NAMALWA (cell line): ENCODE measurements at regions not wholly inside any gene's neighbourhood (a gene's known extent, or its start where the extent isn't known, plus 50 kb on each side); places are given as distances from the start of the nearest gene placed in this dataset.
A peak's percentile ranks its signal among the peaks of the same experiment; 100 is the strongest.

Source experiments
- DNase-seq: peaks from one replicate; pipeline ENCODE4 v3.0.0-alpha.2; 2015; ENCODE audit warnings: low spot score

DNA sequence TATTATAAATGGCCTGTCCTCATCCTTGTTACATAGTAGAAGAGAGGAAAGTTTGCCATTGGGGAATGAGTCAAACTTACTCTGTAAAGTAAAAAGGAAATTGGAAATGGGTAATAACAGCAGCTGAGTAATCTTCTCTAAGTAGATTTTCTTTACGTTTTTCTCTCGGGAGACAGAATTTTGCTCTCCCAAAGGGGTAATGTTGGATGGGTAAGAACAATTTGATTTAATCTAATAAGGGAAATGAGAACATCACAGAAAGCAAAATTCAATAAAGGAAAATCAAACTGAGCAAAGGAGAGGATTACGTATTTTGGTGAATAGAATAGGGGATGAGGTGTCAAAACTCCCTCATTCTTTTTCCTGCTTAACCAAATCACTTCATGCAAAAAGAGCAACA, 283.1 kb upstream of the FOXG1 start:
- DNase-seq: no peak

DNA sequence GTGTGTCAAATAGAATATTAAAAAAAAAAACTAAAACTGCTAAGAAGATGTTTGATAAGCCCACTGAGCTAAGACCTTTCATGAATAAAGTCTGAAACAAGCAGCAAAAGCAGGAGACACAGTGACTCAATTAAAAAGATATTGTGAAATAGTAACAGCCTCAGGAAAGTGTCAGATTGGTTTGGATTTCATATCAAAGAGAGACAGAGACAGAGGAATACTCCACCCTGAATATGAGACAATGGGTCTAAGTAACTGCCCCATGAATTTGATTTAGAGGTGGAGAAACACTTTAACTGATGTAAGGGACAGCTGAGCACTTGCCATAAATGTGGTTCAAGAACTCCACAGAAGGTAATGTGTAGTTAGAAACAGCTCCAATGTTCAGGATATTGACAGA, 277.9 kb upstream of the FOXG1 start:
- DNase-seq: no peak

DNA sequence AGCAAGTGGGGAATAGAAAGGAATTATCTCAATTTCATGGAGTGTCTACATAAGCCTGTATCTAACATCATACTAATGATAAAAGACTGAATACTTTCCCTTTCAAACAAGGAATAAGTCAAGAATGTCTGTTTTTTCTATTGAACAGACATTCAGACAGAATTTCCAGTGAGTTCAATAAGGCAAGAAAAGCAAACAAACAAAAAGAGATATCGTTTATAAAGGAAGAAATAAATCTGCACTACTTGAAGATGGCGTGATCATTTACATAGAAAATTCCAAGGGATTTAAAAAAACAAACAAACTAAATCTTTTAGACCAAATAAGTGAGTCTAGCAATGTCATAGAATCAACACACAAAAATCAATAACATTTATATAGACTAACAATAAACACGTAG, 273.1 kb upstream of the FOXG1 start:
- DNase-seq: no peak

DNA sequence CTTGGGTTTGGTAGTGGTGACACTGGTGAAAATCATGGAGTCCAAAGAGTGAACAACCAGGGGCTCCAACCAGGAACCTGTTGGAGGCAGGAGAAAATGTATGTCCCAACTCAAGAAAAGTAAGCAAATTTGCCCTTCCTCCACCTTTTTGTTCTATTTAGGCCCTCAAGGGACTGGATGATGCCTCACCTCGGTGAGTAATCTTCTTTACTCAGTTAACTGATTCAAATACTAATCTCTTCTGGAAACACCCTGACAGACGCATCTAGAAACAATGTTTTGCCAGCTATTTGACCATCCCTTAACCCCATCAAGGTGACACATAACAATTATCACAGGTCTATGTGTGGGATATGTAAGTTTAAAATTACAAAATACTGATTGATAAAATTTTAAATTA, 272.4 kb upstream of the FOXG1 start:
- DNase-seq: no peak

DNA sequence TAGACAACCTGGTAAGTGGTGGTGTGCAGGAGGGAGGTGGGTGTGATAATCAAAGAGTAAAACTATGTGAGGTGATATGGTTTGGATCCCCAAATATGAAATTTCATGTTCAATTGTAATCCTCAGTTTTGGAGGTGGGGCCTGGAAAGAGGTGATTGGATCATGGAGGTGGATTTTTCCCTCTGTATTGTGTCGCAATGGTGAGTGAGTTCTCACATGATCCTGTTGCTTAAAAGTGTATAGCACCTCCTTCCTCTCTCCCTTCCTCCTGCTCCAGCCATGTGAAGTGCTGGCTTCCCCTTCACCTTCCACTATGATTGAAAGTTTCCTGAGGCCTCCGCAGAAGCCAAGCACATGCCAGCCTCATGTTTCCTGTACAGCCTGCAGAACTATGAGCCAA, 270.2 kb upstream of the FOXG1 start:
- DNase-seq: no peak

DNA sequence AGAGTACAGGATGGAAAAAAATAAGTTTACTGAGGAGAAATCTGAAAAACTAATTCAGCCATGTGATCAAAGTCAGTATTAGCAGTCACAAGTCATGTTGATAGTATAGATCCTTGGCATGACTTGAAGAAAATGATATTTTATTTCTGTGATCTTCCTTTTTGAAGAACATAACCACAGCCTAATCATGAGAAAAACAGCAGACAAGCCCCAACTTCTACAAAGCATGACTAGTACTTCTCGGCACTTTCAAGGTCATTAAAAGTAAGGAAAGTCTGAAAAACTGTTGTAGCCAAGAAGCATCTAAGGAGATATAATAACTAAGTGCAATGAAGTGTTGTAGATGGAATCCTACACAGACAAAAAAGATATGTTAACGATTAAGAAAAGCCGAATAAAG, 264.1 kb upstream of the FOXG1 start:
- DNase-seq: no peak

DNA sequence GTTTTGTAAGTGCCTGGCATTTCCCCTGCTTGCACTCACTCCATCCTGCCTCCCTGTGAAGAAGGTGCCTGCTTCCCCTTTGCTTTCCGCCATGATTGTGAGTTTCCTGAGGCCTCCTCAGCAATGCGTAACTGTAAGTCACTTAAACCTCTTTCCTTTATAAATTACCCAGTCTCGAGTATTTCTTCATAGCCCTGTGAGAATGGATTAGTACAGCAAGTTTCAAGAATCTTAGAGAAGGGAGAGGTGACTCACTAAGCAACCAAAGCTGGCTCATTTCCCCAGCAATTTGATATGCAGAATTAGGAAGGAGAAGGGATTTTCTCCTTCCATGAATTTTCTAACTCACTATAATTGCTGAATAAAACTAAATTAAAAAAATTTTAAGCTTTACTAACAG, 251.0 kb upstream of the FOXG1 start:
- no peak for DNase-seq

DNA sequence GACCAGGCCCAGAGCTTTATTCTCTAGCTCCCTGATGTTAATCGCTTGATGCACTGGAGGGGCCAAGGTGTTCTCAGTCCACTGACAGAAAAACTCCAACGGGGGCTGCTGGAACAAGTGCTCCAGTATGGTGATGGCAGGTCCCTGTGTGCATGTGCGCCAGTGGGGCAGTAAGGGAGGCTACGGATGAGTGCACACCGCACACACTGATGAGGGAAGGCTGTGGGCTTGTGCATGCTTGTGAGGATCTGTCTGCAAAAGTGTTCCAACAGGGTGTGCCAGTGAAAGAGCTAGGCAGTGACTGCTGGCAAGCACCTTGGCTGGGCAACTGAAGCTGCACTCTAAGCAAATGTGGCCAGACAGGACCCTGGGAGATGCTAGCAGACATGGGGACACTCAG, 229.7 kb upstream of the FOXG1 start:
- no peak for DNase-seq

DNA sequence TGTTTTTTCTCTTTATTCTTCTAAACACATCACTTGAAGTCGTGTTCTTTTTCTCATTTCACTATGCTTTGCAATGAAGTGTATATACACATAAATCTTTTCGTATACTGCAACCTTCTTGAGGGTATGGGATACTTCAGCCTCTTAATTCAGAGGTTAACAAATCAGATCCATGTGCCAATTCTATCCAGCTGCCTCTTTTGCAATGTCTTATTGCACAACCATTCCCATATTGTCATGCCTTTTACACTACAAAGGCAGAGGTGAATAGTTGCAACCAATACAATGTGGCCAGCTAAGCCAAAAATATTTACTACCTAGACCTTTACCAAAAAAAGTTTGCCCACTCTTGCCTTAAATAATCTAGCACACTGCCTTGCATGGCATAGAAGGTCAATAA, 224.5 kb upstream of the FOXG1 start:
- DNase-seq: no peak

DNA sequence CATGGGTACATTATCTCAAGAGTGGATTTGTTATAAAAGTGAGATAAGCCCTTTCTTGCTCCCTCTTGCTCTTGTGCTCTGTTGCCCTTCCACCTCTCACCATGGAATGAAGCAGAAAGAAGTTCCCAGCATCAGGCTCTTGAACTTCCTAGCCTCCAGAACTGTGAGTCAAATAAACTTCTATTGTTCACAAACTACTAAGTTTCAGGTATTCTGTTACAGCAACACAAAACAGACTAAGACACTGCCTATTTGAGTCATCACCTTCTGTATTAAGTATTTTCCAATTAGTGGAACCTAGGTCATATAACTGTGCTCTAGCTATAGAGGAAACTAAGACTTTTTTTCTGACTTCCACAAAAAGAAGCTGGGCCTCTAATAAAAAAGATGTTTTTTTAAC, 201.2 kb upstream of the FOXG1 start:
- no peak for DNase-seq

DNA sequence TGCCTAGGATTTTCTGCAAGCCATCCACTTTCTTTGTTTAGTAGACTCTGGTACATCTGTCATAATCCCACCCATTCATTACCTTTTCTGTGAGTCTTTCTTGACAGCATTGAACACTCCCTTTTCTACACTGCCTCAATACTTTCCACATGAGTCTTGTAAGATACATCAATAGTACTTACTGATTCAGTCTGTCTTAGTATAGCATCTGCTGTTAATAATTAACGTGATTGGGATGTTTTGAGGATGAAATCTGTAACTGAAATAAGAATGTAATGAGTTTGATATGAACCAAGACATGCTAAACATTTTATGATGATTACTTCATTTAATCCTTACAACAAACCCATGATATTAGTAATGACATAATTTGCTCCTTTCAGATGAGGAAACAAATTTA, 196.2 kb upstream of the FOXG1 start:
- DNase-seq: no peak

DNA sequence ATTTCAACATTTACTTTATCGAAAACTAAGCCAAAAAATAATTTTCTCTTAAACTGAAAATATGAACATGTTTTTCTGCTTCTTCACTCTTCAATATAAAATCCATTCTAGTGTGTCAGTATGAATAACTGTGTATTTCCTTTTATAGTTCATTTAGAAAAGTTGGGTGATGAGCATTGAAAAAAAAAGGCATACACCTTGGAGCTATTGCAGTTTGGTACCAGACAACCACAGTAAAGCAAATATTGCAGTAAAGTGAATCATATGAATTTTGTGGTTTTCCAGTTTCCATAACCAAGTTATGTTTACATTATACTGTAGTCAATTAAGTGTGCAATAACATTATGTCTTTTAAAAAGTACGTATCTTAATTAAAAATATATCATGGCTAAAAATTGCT, 195.0 kb upstream of the FOXG1 start:
- DNase-seq: no peak

DNA sequence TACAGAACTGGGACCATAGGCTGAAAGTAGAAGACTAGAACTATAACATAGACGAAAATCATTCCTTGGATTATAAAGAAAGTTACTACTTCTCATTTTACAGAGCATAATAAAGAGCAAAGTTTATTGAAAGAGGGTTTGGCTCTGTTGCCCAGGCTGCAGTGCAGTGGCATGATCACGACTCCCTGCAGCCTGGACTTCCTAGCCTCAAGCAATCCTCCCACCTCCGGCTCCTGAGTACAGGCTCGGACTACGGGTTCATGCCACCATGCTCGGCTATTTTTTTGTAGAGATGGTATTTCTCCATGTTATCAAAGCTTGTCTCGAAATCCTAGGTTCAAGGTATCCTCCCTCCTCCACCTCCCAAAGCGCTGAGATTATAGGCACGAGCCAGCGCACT, 190.1 kb upstream of the FOXG1 start:
- DNase-seq: no peak

DNA sequence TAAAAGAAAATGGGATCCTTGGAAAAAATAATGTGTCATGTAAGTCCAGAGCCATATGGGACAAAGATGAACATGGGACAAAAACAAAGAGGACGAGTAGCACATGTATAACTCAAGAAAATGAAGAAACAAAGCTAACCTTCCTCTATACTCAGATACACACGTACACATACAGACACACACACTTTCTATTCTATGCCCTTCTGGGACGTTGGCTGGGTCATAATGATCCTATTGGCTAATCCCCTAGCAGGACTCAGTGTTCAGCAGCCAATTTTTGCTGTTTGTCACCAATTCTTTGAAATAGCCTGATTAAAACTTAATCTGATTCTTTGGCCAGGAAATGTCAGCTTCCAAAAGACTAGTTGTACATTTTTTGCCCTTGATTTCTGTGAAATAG, 189.4 kb upstream of the FOXG1 start:
- DNase-seq: no peak

DNA sequence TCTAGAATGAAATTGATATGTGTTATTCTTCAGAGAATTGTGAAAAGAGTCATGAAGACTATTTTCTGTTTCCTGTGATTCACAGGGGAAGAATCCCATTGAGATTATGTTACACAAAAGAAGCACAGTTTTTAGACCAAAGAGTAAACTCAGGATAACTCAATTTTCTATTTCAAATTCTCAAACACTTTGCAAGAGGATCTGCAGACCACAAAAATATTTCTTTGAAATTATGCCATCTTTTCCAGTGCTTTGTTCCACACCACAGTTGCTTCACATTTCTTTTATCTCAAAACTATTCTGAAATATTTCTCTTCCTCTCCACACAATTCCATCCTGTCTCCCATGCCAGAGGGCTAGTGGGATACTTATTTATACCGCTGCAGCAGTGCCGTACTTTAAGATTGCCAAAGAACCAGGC, 188.9 kb upstream of the FOXG1 start:
- DNase-seq: no peak

DNA sequence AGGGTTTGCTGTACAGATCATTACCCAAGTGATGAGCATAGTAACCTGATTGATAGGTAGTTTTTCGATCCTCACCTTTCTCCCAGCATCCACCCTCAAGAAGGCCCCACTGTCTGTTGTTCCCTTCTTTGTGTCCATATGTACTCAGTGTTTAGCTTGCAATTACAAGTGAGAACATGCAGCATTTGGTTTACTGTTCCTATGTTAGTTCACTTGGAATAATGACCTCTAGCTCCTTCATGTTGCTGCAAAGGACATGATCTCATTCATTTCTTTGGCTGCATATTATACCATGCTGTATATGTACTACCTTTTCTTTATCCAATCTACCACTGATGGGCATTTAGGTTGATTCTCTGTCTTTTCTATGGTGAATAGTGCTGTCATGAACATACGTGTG, 181.6 kb upstream of the FOXG1 start:
- DNase-seq: no peak

DNA sequence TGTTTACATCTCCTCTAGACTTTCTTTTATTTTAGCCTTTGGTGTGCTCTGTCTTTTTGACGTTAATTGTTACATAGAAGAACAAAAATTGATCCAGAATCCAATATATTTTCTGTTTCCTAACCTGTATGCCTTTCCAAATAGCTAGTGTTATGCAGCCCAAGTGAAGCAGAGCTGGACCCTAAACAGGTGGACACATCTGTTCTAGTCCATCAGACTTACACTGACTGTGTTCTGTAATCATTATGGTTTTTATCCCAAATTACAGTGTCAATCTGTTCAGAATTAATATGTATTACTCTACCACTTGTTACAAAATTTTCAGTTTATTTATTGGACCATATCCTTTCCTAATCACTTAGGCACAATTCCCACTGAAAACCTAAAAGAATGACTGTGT, 176.8 kb upstream of the FOXG1 start:
- DNase-seq: no peak

DNA sequence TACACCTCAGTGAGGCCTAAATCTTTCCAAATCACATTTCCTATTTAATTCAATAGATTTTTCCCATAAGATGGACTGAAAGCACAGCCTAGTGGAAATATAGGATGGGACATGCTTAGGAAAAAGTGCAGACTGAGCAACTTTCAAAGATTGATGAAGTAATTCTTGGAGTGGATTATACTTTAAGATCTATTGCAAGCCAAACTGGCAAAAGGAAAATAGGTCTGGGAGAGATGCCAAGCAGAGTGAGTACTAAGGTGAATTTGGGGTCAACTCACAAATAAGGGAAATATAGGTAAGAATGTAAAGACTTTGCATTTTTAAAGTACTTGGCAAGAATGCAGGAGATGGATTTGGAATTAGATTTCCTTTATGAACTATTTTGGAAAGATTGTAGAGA, 170.2 kb upstream of the FOXG1 start:
- DNase-seq: no peak

DNA sequence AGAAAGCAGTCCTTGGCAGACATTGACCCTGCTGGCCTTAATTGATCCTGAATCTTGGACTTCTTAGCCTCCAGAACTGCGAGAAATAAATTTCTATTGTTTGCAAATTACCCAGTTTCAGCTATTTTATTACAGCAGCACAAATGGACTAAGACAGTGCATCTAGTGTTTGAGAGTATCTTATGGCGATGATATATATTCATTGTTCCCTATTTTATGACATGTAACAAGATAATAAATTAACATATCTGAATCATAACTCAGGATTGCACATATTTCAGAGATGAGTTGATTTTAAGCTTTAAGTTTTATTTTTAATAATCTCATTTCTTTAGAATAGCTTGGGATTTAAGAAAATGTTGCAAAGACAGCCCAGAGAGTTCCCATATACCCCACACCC, 167.4 kb upstream of the FOXG1 start:
- no peak for DNase-seq

DNA sequence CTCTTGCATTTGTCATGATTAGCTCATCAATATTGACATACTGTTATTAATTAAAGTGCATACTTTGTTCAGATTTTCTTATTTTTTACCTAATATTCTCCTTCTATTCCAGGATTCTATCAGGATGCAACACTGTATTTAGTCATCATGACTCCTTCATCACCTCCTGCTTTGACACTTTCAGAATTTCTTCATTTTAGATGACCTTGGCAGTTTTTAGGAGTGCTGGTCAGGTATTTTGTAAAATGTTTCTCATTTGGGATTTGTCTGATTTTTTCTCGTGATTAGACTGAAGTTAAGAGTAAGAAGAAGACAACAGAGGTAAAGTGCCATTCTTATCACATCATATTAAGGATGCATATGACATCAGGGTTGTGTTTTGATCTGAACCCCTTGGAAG, 167.0 kb upstream of the FOXG1 start:
- no peak for DNase-seq

DNA sequence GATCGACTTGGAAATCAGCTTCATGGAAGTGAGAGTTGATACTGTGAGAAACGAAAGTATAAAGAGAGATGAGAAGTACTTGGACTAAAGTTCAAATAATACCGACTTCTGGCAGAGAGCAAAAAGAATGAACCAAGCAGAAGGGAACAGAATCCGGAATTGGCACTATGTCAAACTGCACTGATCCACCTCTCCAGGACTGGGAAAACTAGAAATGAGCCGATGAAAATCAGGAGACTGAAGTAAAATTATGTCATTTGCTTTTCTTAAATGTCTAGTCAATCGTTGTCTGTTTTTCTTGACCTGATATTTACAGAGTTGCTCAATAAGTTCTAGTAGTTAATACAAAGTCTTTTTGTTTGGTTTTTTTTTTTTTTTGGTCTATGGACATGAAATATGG, 163.0 kb upstream of the FOXG1 start:
- DNase-seq: no peak

DNA sequence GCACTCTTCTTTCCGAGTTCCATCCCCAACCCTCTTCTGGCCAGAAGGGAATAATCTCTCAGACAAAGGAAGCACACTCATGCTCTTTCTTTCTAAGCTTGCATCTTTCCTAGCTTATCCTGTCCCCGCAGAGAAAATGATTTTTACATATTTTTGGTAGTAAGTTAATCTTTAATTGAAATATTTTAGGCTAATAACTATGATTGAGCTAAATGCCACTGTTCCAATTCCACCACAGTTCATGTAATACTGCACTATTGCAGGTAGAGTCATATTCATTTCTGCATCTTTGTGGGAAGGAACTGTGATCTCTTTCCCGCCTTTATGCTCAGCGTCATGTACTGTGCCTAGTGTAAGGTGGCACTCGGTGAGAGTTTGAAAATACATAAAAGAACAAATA, 158.9 kb upstream of the FOXG1 start:
- DNase-seq: no peak

DNA sequence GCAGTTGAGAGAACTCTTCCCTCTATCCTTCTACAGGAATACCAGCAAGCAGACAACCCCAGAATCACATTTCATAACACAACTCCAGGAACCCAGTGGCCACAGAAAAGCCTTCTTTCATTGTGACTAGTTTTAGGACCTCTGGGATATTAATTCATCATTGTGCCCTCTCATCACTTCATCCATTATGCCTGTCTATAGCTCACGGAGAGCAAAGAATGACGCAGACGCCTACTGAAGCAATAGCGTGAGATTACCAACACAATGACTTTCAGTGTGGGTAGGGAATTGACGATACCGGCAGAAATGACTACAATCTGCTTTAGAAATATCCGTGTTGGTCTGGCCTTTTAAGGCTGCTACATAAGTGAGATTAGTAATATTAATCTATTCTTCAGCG, 158.1 kb upstream of the FOXG1 start:
- no peak for DNase-seq

DNA sequence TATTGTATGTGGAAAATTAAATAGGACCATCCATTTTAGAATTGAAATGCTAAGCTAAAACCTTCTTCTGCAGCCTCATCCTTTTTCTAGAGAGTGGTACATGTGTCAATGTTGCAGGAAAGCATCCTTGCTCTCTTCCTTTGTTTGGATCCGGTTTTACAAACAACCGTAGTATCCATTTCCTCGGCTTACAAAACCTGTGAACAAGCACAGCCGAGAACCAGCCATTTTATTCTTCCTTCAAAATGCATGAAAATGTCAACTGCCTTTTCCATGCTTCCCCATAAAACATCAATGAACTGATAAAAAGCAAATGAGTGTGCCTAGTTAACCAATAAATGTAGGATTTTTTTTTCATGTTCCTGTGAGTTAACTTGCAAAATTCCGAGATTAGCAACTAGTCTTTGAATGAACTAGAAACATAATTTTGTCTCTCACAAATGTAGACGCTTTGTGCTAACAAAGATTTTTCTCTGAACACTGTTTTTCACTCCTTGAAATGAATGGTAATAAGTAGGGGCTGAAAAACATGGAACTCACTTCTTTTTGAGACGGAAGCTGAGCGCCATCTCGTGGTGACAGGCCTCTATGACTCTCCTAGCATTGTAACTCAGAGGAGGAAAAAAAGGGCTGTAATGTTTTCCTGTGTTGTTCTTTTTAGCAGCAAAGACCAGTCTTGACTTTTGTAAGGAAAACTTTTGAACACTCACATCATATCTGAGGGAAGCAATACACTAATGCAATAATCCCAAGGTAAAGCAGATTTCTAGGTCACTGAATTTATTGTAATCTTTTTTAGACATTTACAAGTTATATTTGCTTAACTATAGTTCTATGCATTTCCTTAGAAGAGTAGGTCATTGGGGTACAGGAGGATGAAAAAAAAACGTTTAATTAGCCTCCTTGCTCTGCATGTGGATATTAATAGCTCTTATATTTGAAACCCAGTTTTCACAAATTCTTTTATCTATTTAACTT, 157.4 kb upstream of the FOXG1 start:
- peak; percentile 67 for DNase-seq
